HG03558 (cell line): ENCODE measurements at regions not wholly inside any gene's neighbourhood (a gene's known extent, or its start where the extent isn't known, plus 50 kb on each side); places are given as distances from the start of the nearest gene placed in this dataset.
"Not testable (repeated sequence)": the region's sequence is repeated elsewhere in the genome, so short reads cannot be mapped to it uniquely, and the experiment has no call there.

Experiments
- ATAC-seq: cut with Tn5 transposase; IDR thresholded peaks from one replicate; pipeline ENCODE4 v1.9.1; 2021; ENCODE audit warnings: moderate number of reproducible peaks; ENCODE audit not compliant: unreplicated experiment; ENCODE audit errors: extremely low read depth

DNA sequence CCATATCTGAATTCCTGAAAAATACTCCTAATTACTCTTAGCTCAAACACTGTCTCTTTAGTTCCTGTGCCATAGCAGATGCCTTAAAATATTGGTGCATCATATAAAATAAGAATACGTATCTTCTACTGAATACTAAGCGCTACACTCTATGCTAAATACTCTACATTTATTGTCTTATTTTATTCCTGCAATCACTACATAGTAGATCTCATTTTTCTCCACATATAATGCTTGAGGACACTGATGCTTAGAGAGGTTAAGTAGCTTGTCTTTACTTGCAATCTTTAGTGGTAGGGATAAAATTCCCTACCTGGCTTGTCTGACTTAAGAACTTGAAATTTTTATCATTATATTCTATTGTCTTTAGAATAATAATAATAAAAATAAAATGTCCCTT is 137.3 kb upstream of the SETBP1 start:
- ATAC-seq: no peak

DNA sequence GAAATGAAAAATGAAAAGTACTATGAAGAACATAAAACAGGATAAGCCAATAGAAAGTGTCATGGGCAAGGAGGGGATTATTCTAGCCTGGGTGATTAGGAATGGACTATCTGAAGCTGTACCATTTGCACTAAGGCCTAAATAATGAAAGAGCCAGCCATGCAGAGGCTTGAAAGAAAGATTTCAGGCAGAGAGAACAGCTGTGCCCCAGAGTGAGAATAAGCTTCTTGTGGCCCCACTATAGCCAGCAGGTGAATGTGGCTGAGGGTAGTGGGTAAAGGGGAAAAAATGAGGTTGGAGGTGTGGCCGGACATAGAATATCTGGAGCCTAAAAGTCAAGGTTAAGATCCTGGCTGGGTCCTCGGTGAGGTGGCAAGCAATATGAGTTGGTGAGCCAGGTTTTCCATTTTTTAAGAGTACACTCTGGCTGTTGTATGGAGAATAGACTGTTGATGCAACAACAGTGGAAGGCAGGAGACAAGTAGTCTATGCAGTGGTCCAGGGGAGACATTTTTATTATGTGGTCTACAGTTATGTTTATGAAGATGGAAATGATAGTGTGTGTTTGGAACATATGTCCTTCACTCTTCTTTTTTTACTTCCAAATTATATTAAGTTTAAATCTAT is 135.2 kb upstream of the SETBP1 start:
- no peak for ATAC-seq

DNA sequence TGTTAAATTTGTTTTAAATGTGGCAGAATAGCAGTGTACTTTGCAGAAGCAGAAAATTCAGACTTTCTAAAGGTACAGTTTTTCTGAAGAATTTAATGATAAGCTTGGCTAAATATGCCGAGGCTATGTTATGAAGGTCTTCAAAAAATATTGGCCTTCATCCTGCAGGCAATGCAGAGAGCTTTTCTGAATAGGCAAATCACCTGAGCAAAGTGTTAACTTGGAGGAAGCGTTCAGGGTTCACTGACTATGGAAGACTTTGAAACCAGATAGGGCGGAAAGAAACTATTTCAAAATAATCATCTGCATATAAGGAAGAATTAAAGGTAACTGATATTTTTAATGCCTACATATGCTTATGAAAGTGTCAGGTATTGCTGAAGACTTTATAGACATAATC is 133.7 kb upstream of the SETBP1 start:
- ATAC-seq: no peak

DNA sequence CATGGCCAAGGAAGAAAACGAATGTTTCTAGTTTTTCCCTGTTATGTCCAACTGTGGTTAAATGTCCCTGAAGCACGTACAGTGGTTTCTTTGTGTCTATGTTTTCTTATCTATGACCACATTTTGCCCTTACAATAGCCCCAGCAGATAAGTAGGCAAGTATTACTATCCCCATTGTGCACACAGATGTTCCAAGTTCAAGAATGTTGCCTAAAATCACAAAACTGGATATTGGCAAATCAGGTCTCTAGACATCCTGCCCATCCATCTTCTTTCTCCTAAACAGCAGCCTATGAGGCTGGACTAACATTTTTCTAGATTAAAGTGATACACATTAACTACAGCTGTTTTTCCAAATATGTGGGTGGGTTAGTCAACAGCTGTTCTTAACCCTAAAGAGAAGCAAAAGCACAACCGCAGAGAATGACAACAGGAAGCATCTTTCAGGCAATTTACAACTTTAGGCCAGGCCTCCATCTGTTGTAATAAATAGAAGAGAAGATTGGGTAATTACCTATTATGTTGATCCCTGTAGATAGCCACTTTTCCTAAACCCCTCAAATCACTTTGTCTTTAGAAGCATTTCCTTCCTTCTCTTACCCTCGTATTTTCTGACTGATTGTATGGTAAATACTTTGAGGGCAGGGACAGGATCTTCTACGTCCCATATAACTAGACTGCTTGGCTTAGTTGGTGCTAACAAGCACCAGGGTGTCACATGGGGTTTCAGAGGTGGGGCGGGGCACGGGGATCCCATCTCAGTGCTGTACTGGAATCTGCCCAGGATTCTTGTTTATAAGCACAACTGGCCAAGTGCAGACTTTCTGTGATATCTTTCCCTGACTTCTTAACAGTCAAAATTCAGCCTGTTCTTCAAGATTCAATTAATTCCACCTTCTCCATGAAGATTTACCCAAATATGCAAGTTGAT is 132.1 kb upstream of the SETBP1 start:
- no peak for ATAC-seq

DNA sequence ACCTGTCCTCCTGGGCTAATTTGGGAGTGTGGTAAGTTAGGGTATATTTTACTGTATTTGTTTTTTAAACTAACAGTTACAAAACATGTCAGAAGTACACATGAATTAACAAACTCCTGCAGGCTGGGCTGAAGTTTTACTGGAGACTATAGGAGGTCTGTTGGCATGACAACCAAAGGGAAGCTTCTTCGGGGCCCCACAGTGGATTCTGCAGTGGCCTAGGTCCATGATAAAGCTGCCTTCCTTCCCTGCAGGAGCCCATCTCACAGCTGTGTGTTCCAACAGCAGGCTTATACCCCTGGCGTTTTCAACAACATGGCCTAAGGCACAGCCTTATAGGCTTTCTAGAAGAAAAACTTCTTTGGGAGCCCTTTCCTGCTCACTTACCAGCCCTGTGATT is 128.0 kb upstream of the SETBP1 start:
- no peak for ATAC-seq

DNA sequence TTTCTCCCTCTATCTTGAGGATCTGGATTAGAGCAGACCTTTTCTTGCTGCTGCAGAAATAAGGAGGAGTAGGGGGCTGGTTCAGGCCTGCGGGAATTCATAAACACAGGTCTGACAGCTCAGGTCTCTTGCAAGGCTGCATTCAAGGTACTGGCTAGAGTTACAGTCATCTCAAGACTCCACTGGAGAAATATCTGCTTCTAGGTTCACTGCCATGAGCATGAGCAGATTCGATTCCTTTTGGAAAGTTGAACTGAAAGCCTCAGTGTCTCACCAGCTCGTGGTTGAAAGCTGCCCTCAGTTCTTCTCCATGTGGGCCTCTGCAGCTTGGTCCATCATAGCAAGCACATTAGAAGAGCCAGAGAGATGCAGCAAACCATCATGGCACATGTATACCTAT is 124.4 kb upstream of the SETBP1 start:
- ATAC-seq: no peak

DNA sequence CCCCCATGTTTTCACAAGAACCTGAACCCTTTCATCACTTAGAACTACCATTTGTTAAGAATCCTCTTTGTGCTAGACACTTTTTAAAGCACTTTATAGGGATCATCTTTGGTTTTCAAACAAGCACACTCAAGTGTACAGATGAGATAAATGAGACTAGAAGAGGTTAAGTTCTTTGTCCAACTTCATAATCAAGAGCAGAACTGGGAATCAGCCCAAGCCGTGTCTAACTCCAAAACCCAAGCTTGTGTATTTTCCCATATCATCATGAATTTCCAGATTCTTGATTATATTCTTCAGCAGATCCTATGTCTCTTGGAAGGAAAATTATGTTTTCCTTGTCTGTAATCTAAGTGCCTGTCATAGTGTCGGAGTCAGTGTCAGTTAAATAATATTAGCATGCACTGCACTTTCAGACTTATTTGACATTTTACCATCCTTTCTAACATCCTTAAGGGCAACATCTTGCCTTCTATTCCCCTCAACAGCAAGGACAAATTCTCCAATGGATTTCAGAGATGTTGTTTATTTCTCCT is 123.0 kb upstream of the SETBP1 start:
- no peak for ATAC-seq

DNA sequence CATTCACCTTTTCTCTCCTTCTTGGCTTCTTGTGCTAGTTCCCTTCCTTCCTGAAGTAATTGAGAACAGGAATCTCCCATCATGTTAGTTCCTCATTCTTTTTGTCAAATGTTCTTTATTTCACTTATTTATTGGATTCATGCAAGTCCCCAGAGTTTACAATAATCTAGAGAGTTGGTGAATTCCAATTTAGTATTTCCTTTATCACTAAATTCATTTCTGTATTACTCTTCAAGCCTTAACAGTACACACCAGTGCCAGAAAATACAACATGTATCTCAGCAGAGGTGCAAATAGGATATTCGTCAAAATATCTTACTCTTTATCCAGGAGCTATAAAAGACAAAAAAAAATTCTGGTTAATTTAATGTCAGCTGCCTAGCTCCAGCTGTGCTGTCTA is 121.9 kb upstream of the SETBP1 start:
- no peak for ATAC-seq

DNA sequence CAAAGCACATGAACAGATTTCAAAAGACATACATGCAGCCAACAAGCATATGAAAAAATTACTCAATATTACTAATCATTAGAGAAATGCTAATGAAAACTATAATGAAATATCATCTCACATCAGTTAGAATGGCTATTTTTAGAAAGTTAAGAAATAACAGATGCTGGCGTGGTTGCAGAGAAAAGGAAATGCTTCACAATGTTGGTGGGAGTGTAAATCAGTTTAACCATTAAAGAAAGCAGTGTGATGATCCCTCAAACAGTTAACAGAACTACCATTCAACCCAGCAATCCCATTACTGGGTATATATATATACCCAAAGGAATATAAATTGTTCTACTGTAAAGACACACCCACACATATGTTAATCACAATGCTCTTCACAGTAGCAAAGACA is 117.7 kb upstream of the SETBP1 start:
- no peak for ATAC-seq

DNA sequence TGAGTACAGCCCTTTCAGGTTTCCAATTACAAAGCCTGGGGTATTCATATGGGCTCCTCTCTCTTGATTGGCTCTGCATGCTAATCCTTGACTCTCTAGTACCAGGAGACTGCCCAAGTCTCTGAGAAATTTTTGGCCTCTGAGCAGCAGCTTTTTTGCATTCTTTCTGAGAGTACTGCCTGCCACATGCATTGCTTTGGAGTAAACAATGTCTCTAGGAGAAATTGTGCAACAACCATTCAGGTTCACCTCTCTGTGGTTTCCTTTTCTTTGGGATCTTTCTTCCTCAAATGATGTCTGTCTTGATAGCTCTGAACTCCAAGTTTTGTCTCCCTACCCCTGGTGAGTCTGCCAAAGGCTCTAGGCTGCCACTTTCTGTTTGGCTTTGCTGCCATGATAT is 115.8 kb upstream of the SETBP1 start:
- no peak for ATAC-seq

DNA sequence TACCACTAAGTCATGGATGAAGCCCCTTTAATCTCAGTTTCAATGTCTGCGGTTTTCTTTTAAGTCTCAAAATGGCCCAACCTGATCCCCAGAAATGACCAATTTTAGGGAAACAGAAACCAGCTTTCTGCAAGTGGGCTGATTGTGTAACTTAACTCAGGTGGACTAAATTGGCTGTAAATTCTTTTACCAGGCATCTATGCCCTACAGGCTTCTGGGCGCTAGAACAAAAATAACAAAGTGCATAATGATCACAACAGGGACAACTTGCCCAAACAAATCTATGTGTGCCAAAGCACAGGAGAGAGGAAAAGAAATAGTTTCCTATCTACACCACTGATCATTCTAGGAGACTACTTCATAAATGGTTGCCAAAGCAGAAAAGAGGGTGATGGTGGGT is 112.3 kb upstream of the SETBP1 start:
- no peak for ATAC-seq

DNA sequence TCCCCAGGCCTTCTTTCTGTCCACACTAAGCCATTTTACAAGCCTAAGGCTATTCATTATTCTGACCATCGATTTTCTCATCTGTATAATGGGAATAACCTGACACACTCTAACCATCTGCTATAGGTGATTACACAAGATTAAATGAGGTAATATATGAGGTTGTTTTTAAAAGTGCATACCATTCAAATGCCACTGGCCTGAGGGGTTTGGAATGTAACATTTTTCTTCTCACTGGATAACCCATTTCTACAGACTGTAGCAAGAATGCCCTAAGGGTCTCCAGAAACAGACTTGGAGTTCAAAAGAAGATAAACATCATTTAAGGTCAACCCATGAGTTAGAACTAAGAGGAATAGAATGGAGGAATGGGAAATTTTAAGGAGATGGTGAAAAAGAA is 111.7 kb upstream of the SETBP1 start:
- ATAC-seq: no peak

DNA sequence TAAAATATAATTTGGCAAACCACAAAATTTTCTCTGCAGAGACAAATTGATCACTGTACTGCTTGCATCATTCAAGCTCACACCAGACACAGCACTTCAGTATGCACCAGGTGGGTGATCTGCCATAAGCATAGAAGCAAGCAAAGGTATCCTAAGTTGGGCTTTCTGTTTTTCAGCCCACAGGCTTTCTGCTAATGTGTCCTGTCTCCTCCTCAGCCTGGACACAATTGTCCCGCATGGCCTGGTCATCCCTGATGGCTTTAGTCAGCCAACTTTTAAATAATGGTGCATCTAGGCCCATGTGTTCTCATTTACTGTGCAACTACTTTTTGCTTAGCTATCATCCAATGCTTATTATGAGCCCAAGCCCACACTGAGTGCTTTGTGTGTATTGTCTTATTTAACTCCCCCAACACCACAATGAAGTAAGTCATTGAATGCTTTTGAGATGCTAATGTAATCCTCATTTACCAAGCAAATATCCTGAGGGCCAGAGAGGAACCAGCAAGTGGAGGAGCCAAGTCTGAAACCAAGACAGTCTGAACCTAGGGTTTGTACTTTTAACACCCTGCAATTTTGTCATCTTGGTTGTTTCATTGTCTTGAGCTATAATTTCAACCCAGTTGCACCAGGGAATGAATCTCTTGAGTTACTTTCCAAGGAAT is 111.2 kb upstream of the SETBP1 start:
- no peak for ATAC-seq

DNA sequence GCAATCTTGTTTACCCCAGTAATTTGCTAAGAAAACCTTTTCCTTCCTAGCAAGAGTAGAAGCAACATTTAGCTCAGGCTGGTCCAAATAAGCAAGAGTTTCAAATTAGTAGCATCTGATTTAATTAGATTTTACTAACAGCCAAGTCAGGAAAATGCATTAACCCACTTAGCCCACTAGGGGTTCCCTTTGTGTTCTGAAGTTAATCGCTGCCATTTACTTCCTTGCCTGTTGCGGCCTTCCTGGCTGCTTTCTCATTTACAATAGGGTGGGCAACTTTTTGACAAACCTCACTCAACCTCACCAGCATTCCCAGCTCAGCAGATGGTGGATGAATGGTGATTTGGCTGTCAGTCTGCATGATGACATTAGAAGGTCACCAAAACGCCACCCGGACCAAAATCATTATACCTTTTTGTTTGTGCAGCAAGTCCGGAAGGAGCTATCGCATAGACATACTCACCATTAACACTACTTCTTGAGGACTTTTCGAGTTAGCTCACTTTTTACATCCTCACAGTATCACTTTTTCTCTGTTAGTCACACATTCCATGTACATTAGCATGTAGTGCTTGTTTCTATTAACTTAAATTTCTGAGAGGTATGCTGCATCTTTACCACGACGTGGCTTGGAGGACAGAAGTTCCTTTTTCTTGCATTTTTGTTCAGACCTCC is 101.5 kb upstream of the SETBP1 start:
- ATAC-seq: no peak

DNA sequence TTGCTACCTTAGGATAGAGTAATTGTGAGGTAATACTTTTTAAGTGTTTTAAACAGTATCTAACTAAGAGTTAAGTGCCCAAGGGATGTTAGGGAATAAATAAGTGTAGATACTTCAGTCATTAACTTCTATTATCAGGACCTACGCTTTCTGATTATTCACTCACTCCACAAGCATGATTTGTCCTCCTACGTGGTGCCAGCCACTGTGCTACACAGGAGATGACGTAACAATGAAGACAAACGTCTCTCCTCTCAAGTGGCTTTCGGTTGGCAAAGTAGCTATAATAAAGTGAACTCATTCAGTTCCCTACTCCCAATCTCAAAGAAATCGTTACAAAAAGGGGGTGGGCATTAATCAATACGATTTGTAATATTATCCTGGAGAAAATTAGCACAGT is 100.9 kb upstream of the SETBP1 start:
- ATAC-seq: no peak

DNA sequence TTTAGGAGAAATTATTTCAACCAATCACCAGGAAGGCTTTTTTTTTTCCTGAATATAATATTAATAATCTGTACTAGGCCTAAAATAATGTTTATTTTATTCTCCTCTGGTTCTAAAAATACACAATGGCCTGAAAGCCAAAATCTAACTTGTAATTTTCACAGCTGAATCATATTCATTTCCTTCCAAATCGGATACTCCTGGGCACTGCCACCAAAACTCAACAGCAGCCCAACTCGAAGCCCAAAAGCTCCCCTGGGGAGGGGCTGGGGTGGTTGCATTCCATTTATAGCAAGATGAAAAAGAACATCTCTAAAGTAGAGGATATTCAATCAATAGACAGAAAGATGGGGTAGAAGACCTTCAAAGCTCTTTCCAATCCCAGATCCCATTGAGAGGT is 100.5 kb upstream of the SETBP1 start:
- no peak for ATAC-seq

DNA sequence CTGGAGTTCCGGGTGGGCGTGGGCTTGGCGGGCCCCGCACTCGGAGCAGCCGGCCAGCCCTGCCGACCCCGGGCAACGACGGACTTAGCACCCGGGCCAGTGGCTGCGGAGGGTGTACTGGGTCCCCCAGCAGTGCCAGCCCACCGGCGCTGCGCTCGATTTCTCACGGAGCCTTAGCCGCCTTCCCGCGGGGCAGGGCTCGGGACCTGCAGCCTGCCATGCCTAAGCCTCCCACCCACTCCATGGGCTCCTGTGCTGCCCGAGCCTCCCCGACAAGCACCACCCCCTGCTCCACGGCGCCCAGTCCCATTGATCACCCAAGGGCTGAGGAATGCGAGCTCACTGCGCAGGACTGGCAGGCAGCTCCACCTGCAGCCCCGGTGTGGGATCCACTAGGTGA is 99.9 kb upstream of the SETBP1 start:
- not testable (repeated sequence) for ATAC-seq

DNA sequence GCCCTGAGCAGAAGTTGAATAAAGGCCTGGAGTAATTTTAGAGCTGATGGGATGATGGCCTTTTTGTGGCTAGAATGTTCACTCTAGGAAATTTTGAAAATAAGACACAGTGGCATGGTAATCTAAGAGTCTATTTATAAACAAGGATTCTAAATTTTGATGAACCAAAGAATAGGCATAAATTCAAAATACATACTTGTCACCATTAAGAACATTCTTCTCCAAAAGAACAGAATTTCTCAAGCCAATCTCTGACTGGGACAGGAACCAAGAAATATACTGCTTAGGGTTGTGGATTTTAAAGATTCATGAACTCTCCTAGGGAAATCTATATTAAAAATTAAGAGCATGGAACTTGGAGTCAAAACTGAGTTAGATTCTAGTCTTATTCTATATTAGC is 98.2 kb upstream of the SETBP1 start:
- ATAC-seq: no peak

DNA sequence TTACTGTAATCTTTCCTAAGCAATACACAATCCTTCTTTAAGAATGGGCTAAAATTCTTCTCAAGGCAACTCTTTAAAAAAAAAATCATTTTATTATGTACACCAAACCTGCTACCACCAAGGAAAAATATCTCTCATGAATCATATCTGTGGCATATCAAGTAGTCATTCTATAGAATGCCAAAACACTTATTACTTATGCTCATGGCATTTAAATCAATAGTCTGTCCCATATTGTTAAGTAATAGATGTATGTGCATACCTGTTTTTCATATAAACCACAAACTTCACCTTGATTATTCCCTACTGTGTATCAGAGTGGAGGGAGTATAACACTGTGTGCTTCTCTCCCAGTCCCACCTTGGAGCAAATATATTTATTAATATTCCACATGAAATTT is 95.8 kb upstream of the SETBP1 start:
- ATAC-seq: no peak

DNA sequence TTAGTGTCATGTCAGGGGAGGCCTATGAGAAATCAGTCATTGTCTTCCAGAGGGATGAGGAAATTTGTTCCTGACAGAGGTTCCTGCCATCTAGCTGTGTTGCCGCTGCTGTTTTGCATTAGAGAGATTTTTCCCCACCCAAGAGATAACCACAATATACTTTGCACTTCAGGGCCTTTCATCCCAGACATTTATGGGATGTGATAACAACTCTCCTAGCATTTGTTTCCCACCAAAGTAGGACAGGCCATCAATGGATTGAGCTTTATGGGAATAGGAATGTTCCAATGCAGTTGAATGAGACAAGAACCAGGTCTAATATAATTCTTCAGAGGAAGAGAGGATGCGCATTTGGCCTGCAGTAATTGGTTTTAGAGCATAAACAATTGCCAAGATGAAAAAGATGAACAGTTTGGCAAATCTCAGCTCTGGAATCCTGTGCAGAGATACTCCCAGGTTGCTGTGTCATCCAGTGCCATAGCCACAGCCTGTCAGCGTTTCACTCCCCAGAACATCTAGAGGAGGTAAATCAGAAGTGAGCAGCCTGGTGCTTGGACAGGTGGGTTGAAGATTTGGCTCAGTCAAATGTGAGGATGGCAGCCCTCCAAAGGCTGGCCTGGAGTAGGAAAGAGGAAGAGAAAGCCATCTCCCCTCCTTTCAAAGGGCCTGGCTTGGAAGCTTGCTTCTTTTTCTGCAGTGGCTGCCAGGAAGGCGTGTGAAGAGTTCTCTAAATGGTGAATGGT is 93.7 kb upstream of the SETBP1 start:
- ATAC-seq: no peak
